Endothelial cell of umbilical vein (primary cell): ENCODE measurements at regions not wholly inside any gene's neighbourhood (a gene's known extent, or its start where the extent isn't known, plus 50 kb on each side); places are given as distances from the start of the nearest gene placed in this dataset.

Source experiments
- EZH2 ChIP-seq: IDR thresholded peaks from 2 replicates; pipeline ENCODE4 v1.6.1; 2012; ENCODE audit warnings: borderline replicate concordance, low read depth, mild to moderate bottlenecking, moderate library complexity, low read length, inconsistent platforms; ENCODE audit not compliant: severe bottlenecking
- JUN ChIP-seq: IDR thresholded peaks from 2 replicates; pipeline ENCODE4 v1.6.1; 2011; ENCODE audit warnings: borderline replicate concordance, low read depth; ENCODE audit not compliant: insufficient read length, insufficient read depth
- MYC ChIP-seq: IDR thresholded peaks from one replicate; pipeline ENCODE4 v1.6.1; 2011; ENCODE audit warnings: mild to moderate bottlenecking, low read depth, low read length
- POLR2A ChIP-seq: IDR thresholded peaks from 2 replicates; pipeline ENCODE4 v1.6.1; 2012; ENCODE audit warnings: low read depth, mild to moderate bottlenecking, control low read depth, low read length
- TF ChIP-seq, protein P1 (sequence below), 2 donors: IDR thresholded peaks; 1 replicate in 1 of 2; 2 replicates in 1 of 2; pipeline ENCODE4 v1.5.1; 2011; ENCODE audit warnings: low read length in 2 of 2, mild to moderate bottlenecking in 2 of 2, moderate library complexity in 2 of 2, control low read depth in 1 of 2, inconsistent platforms in 1 of 2, low read depth in 1 of 2; ENCODE audit not compliant: insufficient read depth in 1 of 2; ENCODE audit errors: extremely low read depth in 1 of 2

DNA sequence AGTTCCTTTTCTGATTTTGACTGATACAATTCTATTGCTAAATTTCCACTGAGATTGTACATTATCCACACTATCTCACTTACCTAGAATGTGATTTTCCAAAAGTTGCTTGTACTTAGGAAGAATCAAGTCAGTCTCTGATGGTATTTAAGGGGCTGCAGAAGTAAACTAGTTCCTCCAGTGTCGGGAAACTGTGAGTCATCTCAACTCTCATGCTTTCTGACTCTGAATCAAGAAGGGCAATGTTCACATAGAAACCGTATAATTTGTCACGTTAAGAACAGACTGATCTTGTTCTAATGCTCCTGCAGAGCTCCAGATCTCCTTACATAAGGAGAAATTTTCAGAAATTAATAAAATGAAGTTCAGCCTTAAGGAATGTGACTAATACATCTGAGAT, 369.3 kb downstream of the KLF5 start:
- no peak for TF ChIP-seq POLR2A
- TF ChIP-seq, protein P1, sequence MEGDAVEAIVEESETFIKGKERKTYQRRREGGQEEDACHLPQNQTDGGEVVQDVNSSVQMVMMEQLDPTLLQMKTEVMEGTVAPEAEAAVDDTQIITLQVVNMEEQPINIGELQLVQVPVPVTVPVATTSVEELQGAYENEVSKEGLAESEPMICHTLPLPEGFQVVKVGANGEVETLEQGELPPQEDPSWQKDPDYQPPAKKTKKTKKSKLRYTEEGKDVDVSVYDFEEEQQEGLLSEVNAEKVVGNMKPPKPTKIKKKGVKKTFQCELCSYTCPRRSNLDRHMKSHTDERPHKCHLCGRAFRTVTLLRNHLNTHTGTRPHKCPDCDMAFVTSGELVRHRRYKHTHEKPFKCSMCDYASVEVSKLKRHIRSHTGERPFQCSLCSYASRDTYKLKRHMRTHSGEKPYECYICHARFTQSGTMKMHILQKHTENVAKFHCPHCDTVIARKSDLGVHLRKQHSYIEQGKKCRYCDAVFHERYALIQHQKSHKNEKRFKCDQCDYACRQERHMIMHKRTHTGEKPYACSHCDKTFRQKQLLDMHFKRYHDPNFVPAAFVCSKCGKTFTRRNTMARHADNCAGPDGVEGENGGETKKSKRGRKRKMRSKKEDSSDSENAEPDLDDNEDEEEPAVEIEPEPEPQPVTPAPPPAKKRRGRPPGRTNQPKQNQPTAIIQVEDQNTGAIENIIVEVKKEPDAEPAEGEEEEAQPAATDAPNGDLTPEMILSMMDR (IDR thresholded peaks at IDR 0.05; ENCODE audit: extremely low read depth in 1 of 2, insufficient read depth in 1 of 2, low read depth in 1 of 2, low read length in 2 of 2): no peak
- no peak for TF ChIP-seq EZH2
- no peak for TF ChIP-seq JUN
- TF ChIP-seq MYC: no peak
